Right atrium auricular region (tissue), 2 donors: ENCODE measurements at regions not wholly inside any gene's neighbourhood (a gene's known extent, or its start where the extent isn't known, plus 50 kb on each side); places are given as distances from the start of the nearest gene placed in this dataset.

Experiments used
- DNase-seq: peaks from one replicate; pipeline ENCODE4 v3.0.0-alpha.2; 2019; ENCODE audit warnings: low spot score
- H3K27ac ChIP-seq, 2 donors: fragments of 200-600 bp; sonication (generic); 1 replicate in 1 of 2; 2 replicates in 1 of 2; pipeline ENCODE4 v1.5.1; 2016 to 2019
- H3K27me3 ChIP-seq, 2 donors: fragments of 200-600 bp; sonication (generic); one replicate each; pipeline versions ENCODE4 v1.5.1 to v1.6.0; 2017 to 2019
- H3K36me3 ChIP-seq: fragments of 200-600 bp; sonication (generic); one replicate; pipeline ENCODE4 v1.5.1; 2016
- H3K4me1 ChIP-seq, 2 donors: fragments of 200-600 bp; sonication (generic); one replicate each; pipeline versions ENCODE4 v1.5.1 to v1.6.0; 2017 to 2019
- H3K4me3 ChIP-seq, 2 donors: fragments of 200-600 bp; sonication (generic); 1 replicate in 1 of 2; 2 replicates in 1 of 2; pipeline ENCODE4 v1.5.1; 2017 to 2019; ENCODE audit warnings: mild to moderate bottlenecking in 1 of 2, moderate library complexity in 1 of 2
- H3K9me3 ChIP-seq, 2 donors: fragments of 200-600 bp; sonication (generic); one replicate each; pipeline ENCODE4 v1.5.1; 2019
- TF ChIP-seq, protein P1 (sequence below), 2 donors: fragments of 200-600 bp; sonication (generic); IDR thresholded peaks; one replicate each; pipeline ENCODE4 v1.5.1; 2019; ENCODE audit warnings: antibody characterized with exemption in 2 of 2

GRCh38 chr7:18405726-18406125, 89.8 kb upstream of the HDAC9 start:
- Histone ChIP-seq H3K36me3 (no peaks in the 10 kb centered on the region), H3K4me1 (no peaks in the 10 kb centered on the region), H3K9me3 (no peaks in the 10 kb centered on the region), H3K27ac (no peak overlapping the region), H3K27me3 (no peaks in the 10 kb centered on the region), H3K4me3 (no peak overlapping the region)
- TF ChIP-seq, protein P1, sequence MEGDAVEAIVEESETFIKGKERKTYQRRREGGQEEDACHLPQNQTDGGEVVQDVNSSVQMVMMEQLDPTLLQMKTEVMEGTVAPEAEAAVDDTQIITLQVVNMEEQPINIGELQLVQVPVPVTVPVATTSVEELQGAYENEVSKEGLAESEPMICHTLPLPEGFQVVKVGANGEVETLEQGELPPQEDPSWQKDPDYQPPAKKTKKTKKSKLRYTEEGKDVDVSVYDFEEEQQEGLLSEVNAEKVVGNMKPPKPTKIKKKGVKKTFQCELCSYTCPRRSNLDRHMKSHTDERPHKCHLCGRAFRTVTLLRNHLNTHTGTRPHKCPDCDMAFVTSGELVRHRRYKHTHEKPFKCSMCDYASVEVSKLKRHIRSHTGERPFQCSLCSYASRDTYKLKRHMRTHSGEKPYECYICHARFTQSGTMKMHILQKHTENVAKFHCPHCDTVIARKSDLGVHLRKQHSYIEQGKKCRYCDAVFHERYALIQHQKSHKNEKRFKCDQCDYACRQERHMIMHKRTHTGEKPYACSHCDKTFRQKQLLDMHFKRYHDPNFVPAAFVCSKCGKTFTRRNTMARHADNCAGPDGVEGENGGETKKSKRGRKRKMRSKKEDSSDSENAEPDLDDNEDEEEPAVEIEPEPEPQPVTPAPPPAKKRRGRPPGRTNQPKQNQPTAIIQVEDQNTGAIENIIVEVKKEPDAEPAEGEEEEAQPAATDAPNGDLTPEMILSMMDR (IDR thresholded peaks at IDR 0.05): no peak
- DNase-seq: no peak

GRCh38 chr7:18407385-18407784, 88.2 kb upstream of the HDAC9 start:
- no peaks in the 10 kb centered on the region for H3K9me3 ChIP-seq

DNA sequence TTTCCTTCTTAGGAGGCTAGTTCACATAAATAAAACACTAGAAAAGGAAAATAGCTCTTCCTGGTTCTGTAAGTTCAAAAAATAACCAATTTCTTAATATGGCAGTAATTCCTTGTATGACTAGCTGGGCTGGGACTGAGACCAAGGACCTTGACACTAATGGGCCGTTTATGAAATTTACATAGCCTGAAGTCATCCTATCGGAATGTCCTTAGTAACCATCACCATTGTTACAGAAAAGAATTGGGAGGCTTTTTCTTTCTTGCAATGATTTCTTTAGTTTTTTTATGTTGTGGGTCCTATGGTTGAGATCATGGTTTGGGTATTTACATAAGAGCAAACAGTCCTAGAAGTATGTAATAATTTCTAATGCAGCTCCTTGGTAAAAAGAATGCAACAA, 87.1 kb upstream of the HDAC9 start:
- no peak overlapping the region for H3K27ac ChIP-seq
- no peaks in the 10 kb centered on the region for H3K27me3 ChIP-seq

More at GRCh38 chr7:18407385-18407784, 88.2 kb upstream of the HDAC9 start:
- TF ChIP-seq, protein P1 (IDR thresholded peaks at IDR 0.05): no peak
- H3K36me3 ChIP-seq: no peaks in the 10 kb centered on the region
- H3K4me3 ChIP-seq: no peak overlapping the region
- no peak overlapping the region for H3K27ac ChIP-seq
- H3K4me1 ChIP-seq: no peaks in the 10 kb centered on the region
- no peaks in the 10 kb centered on the region for H3K27me3 ChIP-seq
- no peak for DNase-seq

GRCh38 chr7:18408868-18409267, 86.7 kb upstream of the HDAC9 start:
- H3K9me3 ChIP-seq: no peaks in the 10 kb centered on the region
- no peak for DNase-seq
- H3K36me3 ChIP-seq: no peaks in the 10 kb centered on the region
- no peaks in the 10 kb centered on the region for H3K27me3 ChIP-seq
- TF ChIP-seq, protein P1 (IDR thresholded peaks at IDR 0.05): no peak
- H3K27ac ChIP-seq: no peak overlapping the region
- H3K4me1 ChIP-seq: no peaks in the 10 kb centered on the region
- H3K4me3 ChIP-seq: no peak overlapping the region

More for the DNA sequence above, 87.1 kb upstream of the HDAC9 start:
- no peak for DNase-seq
- Histone ChIP-seq H3K4me1 (no peaks in the 10 kb centered on the region), H3K9me3 (no peaks in the 10 kb centered on the region), H3K36me3 (no peaks in the 10 kb centered on the region), H3K4me3 (no peak overlapping the region)
- TF ChIP-seq, protein P1 (IDR thresholded peaks at IDR 0.05): no peak

GRCh38 chr7:18413447-18413846, 82.1 kb upstream of the HDAC9 start:
- DNase-seq: no peak
- no peak overlapping the region for H3K27ac ChIP-seq
- no peaks in the 10 kb centered on the region for H3K9me3 ChIP-seq
- H3K4me3 ChIP-seq: no peak overlapping the region
- H3K27me3 ChIP-seq: no peaks in the 10 kb centered on the region
- no peaks in the 10 kb centered on the region for H3K4me1 ChIP-seq
- TF ChIP-seq, protein P1 (IDR thresholded peaks at IDR 0.05): no peak
- H3K36me3 ChIP-seq: no peaks in the 10 kb centered on the region

DNA sequence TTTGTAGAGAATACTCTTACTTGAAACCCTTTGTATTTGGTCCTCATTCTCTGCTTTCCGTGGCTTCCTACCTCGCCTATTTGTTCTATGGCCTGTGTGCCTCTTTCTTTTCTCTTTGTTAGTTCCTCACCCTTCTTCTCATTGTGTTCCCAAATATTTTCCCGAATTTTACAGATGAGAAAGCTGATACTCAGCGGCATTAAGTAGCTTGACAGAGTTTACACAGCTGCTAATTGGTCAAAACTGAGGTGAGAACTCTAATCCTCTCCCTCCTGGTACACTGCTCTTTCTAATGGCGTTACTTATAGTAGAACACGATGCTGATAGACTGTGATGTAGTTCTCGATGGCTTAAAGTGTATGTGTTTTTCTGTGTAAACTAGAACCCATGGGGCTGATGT, 80.7 kb upstream of the HDAC9 start:
- Histone ChIP-seq H3K4me3 (no peak overlapping the region), H3K27ac (no peak overlapping the region), H3K4me1 (no peaks in the 10 kb centered on the region), H3K36me3 (no peaks in the 10 kb centered on the region), H3K9me3 (no peaks in the 10 kb centered on the region), H3K27me3 (no peaks in the 10 kb centered on the region)
- TF ChIP-seq, protein P1 (IDR thresholded peaks at IDR 0.05): no peak
- DNase-seq: no peak
